ENCODE measurements at regions not wholly inside any gene's neighbourhood (a gene's known extent, or its start where the extent isn't known, plus 50 kb on each side); places are given as distances from the start of the nearest gene placed in this dataset.
"Not testable (repeated sequence)": the region's sequence is repeated elsewhere in the genome, so short reads cannot be mapped to it uniquely, and the experiment has no call there.

- no peak for TF ChIP-seq CTCF (IDR thresholded peaks at IDR 0.05; ENCODE audit: insufficient read depth, missing control alignments)
- DNase-seq (ENCODE audit: insufficient read length, low spot score) (no peak), FAIRE-seq (no peak)
These were observed 92.6 kb downstream of the MTERF1 start for GRCh38 chr7:91787931-91788330.

DNA sequence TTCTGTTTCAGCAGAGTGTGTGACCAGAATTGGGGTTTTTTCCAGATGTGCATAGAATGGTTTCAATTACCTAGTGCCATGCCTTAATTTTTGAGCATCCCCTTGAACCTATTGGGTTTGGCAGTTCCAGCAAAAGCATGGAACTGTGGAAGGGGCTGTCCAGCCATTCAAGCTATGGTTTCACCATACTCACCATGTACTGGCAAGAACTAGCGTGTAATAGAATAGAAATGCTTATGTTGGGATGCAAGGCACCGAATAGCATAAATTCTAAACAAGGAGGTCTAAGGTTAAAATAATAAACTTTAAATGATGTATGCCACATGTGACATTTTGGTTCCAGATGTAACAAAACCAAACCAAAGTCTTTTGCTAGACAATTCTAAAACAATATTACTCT lies 91.4 kb downstream of the MTERF1 start:
- DNase-seq (ENCODE audit: insufficient read length, low spot score): no peak
- no peak for TF ChIP-seq CTCF (IDR thresholded peaks at IDR 0.05; ENCODE audit: insufficient read depth, missing control alignments)
- no peak for FAIRE-seq

- DNase-seq (ENCODE audit: insufficient read length, low spot score) (no peak), FAIRE-seq (no peak)
- TF ChIP-seq CTCF (IDR thresholded peaks at IDR 0.05; ENCODE audit: insufficient read depth, missing control alignments): no peak
These were observed 90.9 kb downstream of the MTERF1 start for GRCh38 chr7:91789558-91789957.

DNA sequence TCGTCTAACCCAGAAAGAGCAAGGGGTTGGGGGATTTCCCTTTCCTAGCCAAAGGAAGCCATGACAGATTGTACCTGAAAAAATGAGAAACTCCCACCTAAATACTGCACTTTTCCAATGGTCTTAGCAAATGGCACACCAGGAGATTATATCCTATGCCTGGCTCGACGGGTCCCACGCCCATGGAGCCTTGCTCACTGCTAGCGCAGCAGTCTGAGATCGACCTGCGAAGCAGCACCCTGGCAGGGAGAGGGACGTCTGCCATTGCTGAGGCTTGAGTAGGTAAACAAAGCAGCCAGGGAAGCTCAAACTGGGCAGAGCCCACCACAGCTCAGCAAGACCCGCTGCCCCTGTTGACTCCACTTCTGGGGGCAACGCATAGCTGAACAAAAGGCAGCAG lies 89.9 kb downstream of the MTERF1 start:
- FAIRE-seq; DNase-seq (ENCODE audit: insufficient read length, low spot score): not testable (repeated sequence)

GRCh38 chr7:91796122-91796521 lies 84.4 kb downstream of the MTERF1 start:
- no peak for TF ChIP-seq CTCF (IDR thresholded peaks at IDR 0.05; ENCODE audit: insufficient read depth, missing control alignments)
- DNase-seq (ENCODE audit: insufficient read length, low spot score) (no peak), FAIRE-seq (no peak)

- DNase-seq (ENCODE audit: insufficient read length, low spot score) (no peak), FAIRE-seq (no peak)
- no peak for TF ChIP-seq CTCF (IDR thresholded peaks at IDR 0.05; ENCODE audit: insufficient read depth, missing control alignments)
These were observed 82.1 kb downstream of the MTERF1 start for GRCh38 chr7:91798425-91798824.

DNA sequence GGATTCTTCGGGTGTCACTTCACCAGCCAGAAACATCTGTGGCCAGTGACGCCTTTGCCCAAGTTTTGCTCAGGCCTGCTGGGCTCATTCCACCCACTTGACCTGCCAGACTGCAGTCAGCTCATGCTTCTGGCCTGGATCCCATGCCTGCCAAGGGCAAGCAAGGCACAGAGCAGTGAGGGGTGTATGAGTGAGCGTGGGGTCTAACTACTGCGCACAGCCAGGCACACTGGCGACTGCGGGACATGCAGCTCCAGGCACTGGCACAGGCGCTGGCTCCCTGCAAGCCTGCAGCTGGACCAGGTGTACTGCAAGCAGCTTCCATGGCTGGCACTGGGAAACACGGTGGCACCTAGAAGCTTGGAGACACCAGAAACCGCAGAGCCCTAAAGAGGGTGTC lies 80.1 kb downstream of the MTERF1 start:
- TF ChIP-seq CTCF (IDR thresholded peaks at IDR 0.05; ENCODE audit: insufficient read depth, missing control alignments): no peak
- FAIRE-seq (no peak), DNase-seq (ENCODE audit: insufficient read length, low spot score) (no peak)

GRCh38 chr7:91801331-91801983 lies 79.0 kb downstream of the MTERF1 start:
- DNase-seq (ENCODE audit: insufficient read length, low spot score) (no peak), FAIRE-seq (no peak)
- TF ChIP-seq CTCF (IDR thresholded peaks at IDR 0.05; ENCODE audit: insufficient read depth, missing control alignments): no peak
